ENCODE measurements at regions not wholly inside any gene's neighbourhood (a gene's known extent, or its start where the extent isn't known, plus 50 kb on each side); places are given as distances from the start of the nearest gene placed in this dataset.

DNA sequence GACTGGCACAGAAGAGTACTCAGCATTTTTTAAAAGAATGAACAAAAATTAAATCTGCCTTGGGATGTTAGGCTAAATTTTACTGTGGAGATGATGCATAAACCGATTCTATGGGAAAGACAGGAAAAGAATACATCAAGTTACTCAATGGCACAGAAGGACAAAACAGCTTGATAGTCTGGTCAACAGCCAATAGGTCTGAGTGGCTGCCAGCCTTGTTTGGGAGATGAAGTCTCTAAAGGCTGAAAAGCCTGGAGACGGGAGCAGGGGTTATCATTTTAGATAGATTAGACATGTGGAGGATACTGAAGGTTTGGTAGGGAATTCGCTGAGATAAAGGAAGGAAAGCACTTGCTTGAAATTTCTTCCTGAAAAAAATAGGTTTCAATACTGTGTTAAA lies 56.3 kb upstream of the LAMA2 start:
- no peak for TF ChIP-seq POLR2A (IDR thresholded peaks at IDR 0.05)
- TF ChIP-seq, protein P1, sequence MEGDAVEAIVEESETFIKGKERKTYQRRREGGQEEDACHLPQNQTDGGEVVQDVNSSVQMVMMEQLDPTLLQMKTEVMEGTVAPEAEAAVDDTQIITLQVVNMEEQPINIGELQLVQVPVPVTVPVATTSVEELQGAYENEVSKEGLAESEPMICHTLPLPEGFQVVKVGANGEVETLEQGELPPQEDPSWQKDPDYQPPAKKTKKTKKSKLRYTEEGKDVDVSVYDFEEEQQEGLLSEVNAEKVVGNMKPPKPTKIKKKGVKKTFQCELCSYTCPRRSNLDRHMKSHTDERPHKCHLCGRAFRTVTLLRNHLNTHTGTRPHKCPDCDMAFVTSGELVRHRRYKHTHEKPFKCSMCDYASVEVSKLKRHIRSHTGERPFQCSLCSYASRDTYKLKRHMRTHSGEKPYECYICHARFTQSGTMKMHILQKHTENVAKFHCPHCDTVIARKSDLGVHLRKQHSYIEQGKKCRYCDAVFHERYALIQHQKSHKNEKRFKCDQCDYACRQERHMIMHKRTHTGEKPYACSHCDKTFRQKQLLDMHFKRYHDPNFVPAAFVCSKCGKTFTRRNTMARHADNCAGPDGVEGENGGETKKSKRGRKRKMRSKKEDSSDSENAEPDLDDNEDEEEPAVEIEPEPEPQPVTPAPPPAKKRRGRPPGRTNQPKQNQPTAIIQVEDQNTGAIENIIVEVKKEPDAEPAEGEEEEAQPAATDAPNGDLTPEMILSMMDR (IDR thresholded peaks at IDR 0.05) = no peak
